Inferior parietal cortex (tissue), 1 donor: ENCODE measurements at regions not wholly inside any gene's neighbourhood (a gene's known extent, or its start where the extent isn't known, plus 50 kb on each side); places are given as distances from the start of the nearest gene placed in this dataset.

Source experiments
- DNase-seq: peaks from one replicate; pipeline ENCODE4 v3.0.0-alpha.2; 2016; ENCODE audit errors: extremely low spot score

- DNase-seq: no peak
Observed at GRCh38 chr15:38696109-38696727, 131.6 kb upstream of the RASGRP1 start.

GRCh38 chr15:38696790-38697495 lies 132.3 kb upstream of the RASGRP1 start:
- no peak for DNase-seq

GRCh38 chr15:38698254-38698653 lies 133.6 kb upstream of the RASGRP1 start:
- no peak for DNase-seq

GRCh38 chr15:38699633-38700230 lies 135.1 kb upstream of the RASGRP1 start:
- peak; percentile 77 for DNase-seq

- DNase-seq: no peak
Observed at GRCh38 chr15:38701149-38701548, 136.5 kb upstream of the RASGRP1 start.

GRCh38 chr15:38702178-38702912 lies 137.7 kb upstream of the RASGRP1 start:
- no peak for DNase-seq

GRCh38 chr15:38705436-38706219 lies 141.0 kb upstream of the RASGRP1 start:
- DNase-seq: no peak

- no peak for DNase-seq
Observed at GRCh38 chr15:38706956-38707355, 142.3 kb upstream of the RASGRP1 start.

- peak; percentile 76 for DNase-seq
Observed at GRCh38 chr15:38707802-38708671, 143.4 kb upstream of the RASGRP1 start.

- DNase-seq: no peak
Observed at GRCh38 chr15:38708672-38709180, 144.1 kb upstream of the RASGRP1 start.

- no peak for DNase-seq
Observed at GRCh38 chr15:38709196-38709595, 144.6 kb upstream of the RASGRP1 start.

- no peak for DNase-seq
Observed at GRCh38 chr15:38714309-38715072, 149.9 kb upstream of the RASGRP1 start.

- DNase-seq: no peak
Observed at GRCh38 chr15:38720893-38721567, 156.4 kb upstream of the RASGRP1 start.

- DNase-seq: no peak
Observed at GRCh38 chr15:38721568-38721945, 156.9 kb upstream of the RASGRP1 start.

GRCh38 chr15:38722236-38722635 lies 157.6 kb upstream of the RASGRP1 start:
- no peak for DNase-seq

- no peak for DNase-seq
Observed at GRCh38 chr15:38724827-38725226, 160.2 kb upstream of the RASGRP1 start.

GRCh38 chr15:38726187-38726586 lies 161.6 kb upstream of the RASGRP1 start:
- no peak for DNase-seq

- DNase-seq: no peak
Observed at GRCh38 chr15:38733331-38733730, 168.7 kb upstream of the RASGRP1 start.

GRCh38 chr15:38740206-38740605 lies 175.6 kb upstream of the RASGRP1 start:
- DNase-seq: no peak
